Activated T-helper 17 cell treated with anti-CD3 and anti-CD28 coated beads, Interleukin-2, amount 50 U/mL, for 72 hours (primary cell): ENCODE measurements at regions not wholly inside any gene's neighbourhood (a gene's known extent, or its start where the extent isn't known, plus 50 kb on each side); places are given as distances from the start of the nearest gene placed in this dataset.
"Not testable (repeated sequence)": the region's sequence is repeated elsewhere in the genome, so short reads cannot be mapped to it uniquely, and the experiment has no call there.

Experiments used
- ATAC-seq: fragments of 150-1000 bp; cut with Tn5 transposase; replicated peaks from 2 replicates; pipeline ENCODE4 v1.10.0; 2021; ENCODE audit warnings: mild to moderate bottlenecking, moderate library complexity
- H3K27ac Mint-ChIP-seq: one replicate; pipeline ENCODE4 v1.8.0; 2022; ENCODE audit warnings: mixed read lengths
- H3K27me3 Mint-ChIP-seq: one replicate; pipeline ENCODE4 v1.8.0; 2022; ENCODE audit warnings: mixed read lengths
- H3K36me3 Mint-ChIP-seq: one replicate; pipeline ENCODE4 v1.8.0; 2022; ENCODE audit warnings: low read depth, mild to moderate bottlenecking, mixed read lengths
- H3K4me1 Mint-ChIP-seq: one replicate; pipeline ENCODE4 v1.8.0; 2022; ENCODE audit warnings: mixed read lengths
- H3K4me3 Mint-ChIP-seq: one replicate; pipeline ENCODE4 v1.8.0; 2022; ENCODE audit warnings: mild to moderate bottlenecking, mixed read lengths
- H3K9me3 Mint-ChIP-seq: one replicate; pipeline ENCODE4 v1.8.0; 2022; ENCODE audit warnings: mixed read lengths

- no peak for ATAC-seq
- peaks cover 16% of the 10 kb centered on the region for H3K9me3 Mint-ChIP-seq
- no peaks in the 10 kb centered on the region for H3K27me3 Mint-ChIP-seq
- H3K4me3 Mint-ChIP-seq: no peak overlapping the region
- no peak overlapping the region for H3K27ac Mint-ChIP-seq
- no peaks in the 10 kb centered on the region for H3K4me1 Mint-ChIP-seq
- H3K36me3 Mint-ChIP-seq: no peaks in the 10 kb centered on the region
These were observed 875.5 kb downstream of the XPNPEP1 start for GRCh38 chr10:109047856-109048255.

GRCh38 chr10:109046427-109046826 is 876.9 kb downstream of the XPNPEP1 start:
- not testable (repeated sequence) for H3K27ac Mint-ChIP-seq, H3K36me3 Mint-ChIP-seq, H3K27me3 Mint-ChIP-seq, ATAC-seq, H3K4me1 Mint-ChIP-seq, H3K4me3 Mint-ChIP-seq
- peaks cover 16% of the 10 kb centered on the region for H3K9me3 Mint-ChIP-seq

GRCh38 chr10:109040622-109041021 is 882.7 kb downstream of the XPNPEP1 start:
- no peak for ATAC-seq
- H3K36me3 Mint-ChIP-seq: no peaks in the 10 kb centered on the region
- H3K4me1 Mint-ChIP-seq: no peaks in the 10 kb centered on the region
- H3K4me3 Mint-ChIP-seq: no peak overlapping the region
- H3K27ac Mint-ChIP-seq: no peak overlapping the region
- H3K27me3 Mint-ChIP-seq: no peaks in the 10 kb centered on the region
- H3K9me3 Mint-ChIP-seq: peaks cover 16% of the 10 kb centered on the region

GRCh38 chr10:109037978-109038377 is 885.3 kb downstream of the XPNPEP1 start:
- no peak for ATAC-seq
- peaks cover 12% of the 10 kb centered on the region for H3K9me3 Mint-ChIP-seq
- no peaks in the 10 kb centered on the region for H3K4me1 Mint-ChIP-seq
- H3K27ac Mint-ChIP-seq: no peak overlapping the region
- H3K4me3 Mint-ChIP-seq: no peak overlapping the region
- no peaks in the 10 kb centered on the region for H3K27me3 Mint-ChIP-seq
- no peaks in the 10 kb centered on the region for H3K36me3 Mint-ChIP-seq

- ATAC-seq: no peak
- no peak overlapping the region for H3K4me3 Mint-ChIP-seq
- H3K4me1 Mint-ChIP-seq: no peaks in the 10 kb centered on the region
- H3K9me3 Mint-ChIP-seq: peaks cover 16% of the 10 kb centered on the region
- H3K36me3 Mint-ChIP-seq: no peaks in the 10 kb centered on the region
- no peaks in the 10 kb centered on the region for H3K27me3 Mint-ChIP-seq
- no peak overlapping the region for H3K27ac Mint-ChIP-seq
These were observed 892.6 kb downstream of the XPNPEP1 start for GRCh38 chr10:109030581-109031210.

- no peak overlapping the region for H3K4me3 Mint-ChIP-seq
- H3K36me3 Mint-ChIP-seq: no peaks in the 10 kb centered on the region
- peaks cover 16% of the 10 kb centered on the region for H3K9me3 Mint-ChIP-seq
- ATAC-seq: no peak
- no peaks in the 10 kb centered on the region for H3K4me1 Mint-ChIP-seq
- no peaks in the 10 kb centered on the region for H3K27me3 Mint-ChIP-seq
- H3K27ac Mint-ChIP-seq: no peak overlapping the region
These were observed 893.4 kb downstream of the XPNPEP1 start for GRCh38 chr10:109029870-109030269.

GRCh38 chr10:109027534-109028185 is 895.7 kb downstream of the XPNPEP1 start:
- Mint-ChIP-seq H3K27ac (no peak overlapping the region), H3K36me3 (no peaks in the 10 kb centered on the region), H3K4me1 (no peaks in the 10 kb centered on the region), H3K4me3 (no peak overlapping the region), H3K27me3 (no peaks in the 10 kb centered on the region), H3K9me3 (peaks cover 19% of the 10 kb centered on the region)
- no peak for ATAC-seq

- Mint-ChIP-seq H3K4me3 (no peak overlapping the region), H3K9me3 (peaks cover 13% of the 10 kb centered on the region), H3K27ac (no peak overlapping the region), H3K4me1 (no peaks in the 10 kb centered on the region), H3K36me3 (no peaks in the 10 kb centered on the region), H3K27me3 (no peaks in the 10 kb centered on the region)
- ATAC-seq: no peak
These were observed 898.1 kb downstream of the XPNPEP1 start for GRCh38 chr10:109025172-109025571.

- H3K27ac Mint-ChIP-seq: no peak overlapping the region
- ATAC-seq: no peak
- H3K4me1 Mint-ChIP-seq: no peaks in the 10 kb centered on the region
These were observed 900.8 kb downstream of the XPNPEP1 start for GRCh38 chr10:109022417-109023049.

GRCh38 chr10:109019001-109019424 is 904.3 kb downstream of the XPNPEP1 start:
- ATAC-seq: no peak
- peaks cover 11% of the 10 kb centered on the region for H3K9me3 Mint-ChIP-seq
- no peaks in the 10 kb centered on the region for H3K36me3 Mint-ChIP-seq
- no peaks in the 10 kb centered on the region for H3K4me1 Mint-ChIP-seq
- H3K27me3 Mint-ChIP-seq: no peaks in the 10 kb centered on the region
- no peak overlapping the region for H3K27ac Mint-ChIP-seq
- no peak overlapping the region for H3K4me3 Mint-ChIP-seq

More at GRCh38 chr10:109022417-109023049, 900.8 kb downstream of the XPNPEP1 start:
- peaks cover 18% of the 10 kb centered on the region for H3K9me3 Mint-ChIP-seq
- no peaks in the 10 kb centered on the region for H3K27me3 Mint-ChIP-seq
- no peak overlapping the region for H3K4me3 Mint-ChIP-seq
- no peaks in the 10 kb centered on the region for H3K36me3 Mint-ChIP-seq

- Mint-ChIP-seq H3K36me3 (no peaks in the 10 kb centered on the region), H3K9me3 (peaks cover 13% of the 10 kb centered on the region), H3K27me3 (no peaks in the 10 kb centered on the region), H3K4me1 (no peaks in the 10 kb centered on the region), H3K4me3 (no peak overlapping the region), H3K27ac (no peak overlapping the region)
- ATAC-seq: no peak
These were observed 915.8 kb downstream of the XPNPEP1 start for GRCh38 chr10:109007514-109007913.

- H3K4me3 Mint-ChIP-seq: no peak overlapping the region
- no peak overlapping the region for H3K27ac Mint-ChIP-seq
- no peaks in the 10 kb centered on the region for H3K36me3 Mint-ChIP-seq
- no peaks in the 10 kb centered on the region for H3K27me3 Mint-ChIP-seq
- H3K4me1 Mint-ChIP-seq: no peaks in the 10 kb centered on the region
- no peak for ATAC-seq
- peaks cover 8% of the 10 kb centered on the region for H3K9me3 Mint-ChIP-seq
These were observed 932.9 kb downstream of the XPNPEP1 start for GRCh38 chr10:108990441-108990840.

GRCh38 chr10:108989976-108990375 is 933.3 kb downstream of the XPNPEP1 start:
- Mint-ChIP-seq H3K4me1 (no peaks in the 10 kb centered on the region), H3K27ac (no peak overlapping the region), H3K27me3 (no peaks in the 10 kb centered on the region), H3K9me3 (peaks cover 8% of the 10 kb centered on the region), H3K4me3 (no peak overlapping the region), H3K36me3 (no peaks in the 10 kb centered on the region)
- ATAC-seq: no peak

GRCh38 chr10:108982159-108982558 is 941.2 kb downstream of the XPNPEP1 start:
- no peak overlapping the region for H3K27ac Mint-ChIP-seq
- no peak for ATAC-seq
- H3K4me3 Mint-ChIP-seq: no peak overlapping the region
- H3K36me3 Mint-ChIP-seq: no peaks in the 10 kb centered on the region
- H3K27me3 Mint-ChIP-seq: no peaks in the 10 kb centered on the region
- peaks cover 12% of the 10 kb centered on the region for H3K9me3 Mint-ChIP-seq
- no peaks in the 10 kb centered on the region for H3K4me1 Mint-ChIP-seq

GRCh38 chr10:108980869-108981268 is 942.4 kb downstream of the XPNPEP1 start:
- peaks cover 19% of the 10 kb centered on the region for H3K9me3 Mint-ChIP-seq
- ATAC-seq: no peak
- no peaks in the 10 kb centered on the region for H3K36me3 Mint-ChIP-seq
- no peaks in the 10 kb centered on the region for H3K27me3 Mint-ChIP-seq
- H3K27ac Mint-ChIP-seq: no peak overlapping the region
- no peak overlapping the region for H3K4me3 Mint-ChIP-seq
- H3K4me1 Mint-ChIP-seq: no peaks in the 10 kb centered on the region
